T-helper 1 cell (primary cell): ENCODE measurements at regions not wholly inside any gene's neighbourhood (a gene's known extent, or its start where the extent isn't known, plus 50 kb on each side); places are given as distances from the start of the nearest gene placed in this dataset.

ENCODE experiments used
- DNase-seq, 5 donors: peaks; one replicate each; pipeline ENCODE4 v3.0.0-alpha.2; 2012 to 2020

GRCh38 chr1:98025858-98026257, 105.0 kb upstream of the DPYD start:
- no peak for DNase-seq

DNA sequence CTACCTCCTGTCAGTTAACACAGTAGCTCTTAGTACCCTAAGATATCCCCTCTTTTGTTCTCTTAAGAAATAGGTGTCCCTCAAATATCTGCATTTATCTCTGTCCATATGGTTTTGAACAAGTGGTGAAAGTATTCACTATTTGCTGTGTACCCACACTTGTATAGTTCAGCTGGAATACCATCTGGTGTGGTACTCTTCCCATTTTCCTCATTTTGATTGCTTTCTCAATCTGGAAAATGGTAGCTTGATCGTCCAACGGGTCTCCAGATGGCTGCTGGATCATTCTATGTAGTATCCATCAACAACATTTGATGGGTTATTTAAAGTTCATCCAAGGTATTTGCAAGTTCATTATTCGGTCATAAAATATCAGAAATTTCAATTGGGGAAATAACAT, 100.3 kb upstream of the DPYD start:
- no peak for DNase-seq

GRCh38 chr1:98019747-98020146, 98.9 kb upstream of the DPYD start:
- DNase-seq, result no peak

DNA sequence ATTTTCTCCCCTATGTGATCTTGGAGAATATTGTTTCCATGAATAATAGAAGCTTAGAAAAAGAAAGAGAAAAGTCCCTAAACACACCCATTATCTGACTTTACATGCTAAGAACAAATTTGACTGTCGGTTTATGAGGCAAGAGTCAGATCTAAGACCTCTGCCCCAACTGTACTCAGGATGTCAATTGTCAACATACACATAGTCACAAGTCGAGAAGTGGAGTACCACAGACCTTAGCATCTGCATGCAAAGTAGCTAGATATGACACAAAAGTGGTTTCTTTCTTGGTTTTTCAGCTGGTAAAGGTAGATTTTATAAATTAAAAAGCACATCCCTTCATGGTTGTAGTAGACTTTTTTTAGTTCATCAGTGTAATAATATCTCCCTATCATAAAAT, 97.2 kb upstream of the DPYD start:
- DNase-seq, result no peak

DNA sequence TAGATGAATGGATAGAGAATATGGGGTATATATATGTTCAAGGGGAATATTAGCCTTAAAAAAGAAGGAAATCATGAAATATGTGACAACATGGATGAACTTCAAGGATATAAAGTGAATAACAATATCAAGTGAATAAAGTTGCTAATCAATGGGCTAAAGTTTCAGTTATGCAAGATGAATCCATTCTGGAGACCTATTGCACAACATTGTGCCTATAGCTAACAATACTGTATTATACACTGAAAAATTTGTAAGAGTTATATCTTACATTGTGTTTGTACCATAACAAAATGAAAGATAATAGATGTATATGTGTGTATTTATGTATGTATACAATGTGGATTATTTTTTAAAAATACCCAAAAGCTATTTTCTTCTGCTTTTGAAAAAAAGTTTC, 96.3 kb upstream of the DPYD start:
- DNase-seq, result no peak

- no peak for DNase-seq
These were observed 87.5 kb upstream of the DPYD start for GRCh38 chr1:98008373-98008772.

GRCh38 chr1:98005326-98006010, 84.6 kb upstream of the DPYD start:
- no peak for DNase-seq

DNA sequence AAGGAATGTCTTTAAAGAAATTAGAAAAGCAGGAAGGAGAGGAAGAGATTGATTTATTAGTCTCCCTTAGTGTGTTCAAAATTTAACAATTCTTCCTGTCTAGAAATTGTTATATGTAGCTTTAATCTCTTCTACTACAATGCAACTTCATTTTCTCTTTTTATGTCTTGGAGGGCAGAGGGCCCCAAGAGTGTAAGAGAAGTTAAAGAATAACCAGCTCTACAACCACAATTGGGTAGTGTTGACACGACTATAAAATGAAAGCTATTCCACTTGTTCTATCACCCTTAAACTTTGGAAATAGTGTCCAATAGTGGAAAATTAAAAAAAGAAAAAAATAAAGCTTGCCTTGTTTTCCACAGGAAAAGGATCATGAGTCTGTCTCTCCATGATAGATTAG, 82.6 kb upstream of the DPYD start:
- DNase-seq, result no peak

GRCh38 chr1:98002288-98002687, 81.5 kb upstream of the DPYD start:
- no peak for DNase-seq

- no peak for DNase-seq
These were observed 80.9 kb upstream of the DPYD start for GRCh38 chr1:98001764-98002163.

GRCh38 chr1:97999320-97999719, 78.5 kb upstream of the DPYD start:
- DNase-seq, result no peak

GRCh38 chr1:97996880-97997279, 76.0 kb upstream of the DPYD start:
- DNase-seq, result no peak

DNA sequence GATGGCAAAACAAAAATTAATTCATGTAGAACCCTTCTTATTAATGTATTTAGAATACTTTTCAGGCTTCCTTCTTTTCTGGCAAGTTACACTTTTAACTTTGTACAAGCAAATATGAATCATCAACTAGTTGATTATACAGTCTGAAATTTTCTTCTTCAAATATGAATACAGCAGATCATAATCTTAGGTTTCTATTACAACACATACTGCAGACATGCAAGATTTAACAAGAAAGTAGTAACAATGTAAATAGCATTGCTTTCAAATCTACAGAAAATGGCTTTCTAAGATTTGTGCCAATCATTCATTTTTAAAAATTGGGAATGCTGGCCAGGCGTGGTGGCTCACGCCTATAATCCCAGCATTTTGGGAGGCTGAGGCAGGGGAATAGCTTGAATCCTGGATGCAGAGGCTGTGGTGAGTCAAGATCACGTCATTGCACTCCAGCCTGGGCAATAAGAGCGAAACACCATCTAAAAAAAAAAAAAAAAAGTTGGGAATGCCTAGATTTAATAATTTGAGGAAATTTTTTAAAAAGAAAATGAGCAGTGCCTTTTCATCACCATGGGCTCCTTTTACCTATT, 68.4 kb upstream of the DPYD start:
- no peak for DNase-seq

DNA sequence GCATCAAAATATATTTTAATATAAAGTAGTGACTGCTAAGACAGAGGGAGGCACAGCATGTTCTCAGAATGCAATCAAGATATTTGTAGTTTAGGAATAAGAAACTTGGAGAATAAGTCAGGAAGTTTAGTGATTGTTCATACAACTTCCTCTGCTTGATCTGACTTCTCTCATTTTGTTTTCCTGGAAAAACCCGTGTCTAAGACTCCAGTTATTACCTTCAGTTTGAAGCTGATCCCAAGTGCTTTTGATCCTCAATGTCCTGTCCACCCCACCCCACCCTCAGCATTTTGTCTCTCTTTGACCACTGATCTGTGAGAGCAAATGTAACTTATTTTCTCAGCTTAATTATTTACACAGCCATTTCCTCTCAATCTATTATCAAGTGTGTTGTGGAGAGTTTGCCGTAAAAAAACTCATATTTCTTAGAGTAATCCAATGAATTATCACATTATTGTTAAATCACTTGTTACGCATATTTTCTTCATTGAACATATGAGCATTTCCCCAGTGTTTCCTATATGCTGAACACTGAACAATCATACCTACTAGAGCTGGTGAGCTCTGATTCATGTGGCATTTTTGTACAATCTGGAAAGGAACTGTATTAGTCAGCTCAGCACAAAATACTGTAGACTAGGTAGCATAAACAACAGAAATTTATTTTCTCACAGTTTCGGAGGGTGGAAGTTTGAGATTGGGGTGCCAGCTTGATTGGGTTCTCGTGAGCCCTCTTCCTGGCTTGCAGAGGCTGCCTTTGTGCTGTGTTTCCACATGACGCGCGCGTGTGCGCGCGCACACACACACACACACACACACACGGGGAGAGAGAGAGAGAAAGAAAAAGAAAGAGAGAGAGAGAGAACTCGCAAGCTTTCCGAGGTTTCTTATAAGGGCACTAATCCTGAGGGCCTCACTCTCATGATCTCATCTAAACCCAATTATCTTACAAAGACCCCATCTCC, 65.5 kb upstream of the DPYD start:
- peak in 1 of 5 donors; percentile 9 for DNase-seq

DNA sequence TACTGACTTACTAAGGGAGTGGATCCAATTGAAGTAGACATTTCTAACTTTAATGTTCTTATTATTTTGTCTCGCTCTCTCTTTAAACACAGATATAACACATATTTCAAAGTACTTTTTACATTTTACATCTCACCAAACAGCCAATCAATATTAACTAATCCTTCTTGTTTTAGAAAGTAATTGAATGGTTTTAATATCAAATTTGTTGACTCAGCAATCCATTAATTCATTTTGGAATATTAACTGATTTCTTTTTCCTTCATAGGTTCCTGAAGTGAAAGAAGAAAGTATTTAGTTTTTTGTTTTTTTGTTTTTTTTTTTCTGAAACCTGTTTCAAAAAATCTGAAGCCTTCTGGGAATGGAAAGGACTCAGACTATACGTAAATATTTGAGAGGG, 62.3 kb upstream of the DPYD start:
- no peak for DNase-seq

GRCh38 chr1:97980530-97980929, 59.7 kb upstream of the DPYD start:
- DNase-seq, result no peak

DNA sequence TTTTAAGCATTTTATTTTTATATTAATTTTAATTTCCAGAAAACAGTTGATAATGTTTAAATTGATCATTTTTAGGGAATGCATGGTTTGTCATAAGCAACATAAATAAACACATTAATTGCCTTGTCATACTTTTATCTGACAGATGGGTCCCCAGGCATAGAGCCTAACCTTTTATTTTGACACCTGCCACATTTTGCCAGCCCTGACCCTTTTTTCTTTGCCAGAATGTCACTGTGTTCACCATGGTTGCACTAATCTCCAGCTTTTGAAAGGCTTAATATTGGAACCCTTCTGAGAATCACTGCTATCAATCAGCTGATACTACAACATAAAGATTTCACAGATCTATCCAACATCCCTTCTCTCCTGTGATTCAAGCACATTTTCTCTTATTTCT, 56.0 kb upstream of the DPYD start:
- no peak for DNase-seq
